HCT116 (cell line): ENCODE measurements at regions not wholly inside any gene's neighbourhood (a gene's known extent, or its start where the extent isn't known, plus 50 kb on each side); places are given as distances from the start of the nearest gene placed in this dataset.

Experiments used
- CTCF ChIP-seq, 3 experiments: fragments of 200-600 bp in 1 of 3; sonication (generic) in 1 of 3; IDR thresholded peaks in 2 of 3; conservative IDR thresholded peaks in 1 of 3; 2 replicates each; pipeline ENCODE4 v1.5.1; 2012 to 2017; ENCODE audit warnings: low read depth in 2 of 3, low read length in 2 of 3, antibody characterized with exemption in 1 of 3, borderline replicate concordance in 1 of 3, control low read depth in 1 of 3, mild to moderate bottlenecking in 1 of 3, mixed read lengths in 1 of 3, mixed run types in 1 of 3, moderate library complexity in 1 of 3; ENCODE audit not compliant: insufficient read depth in 1 of 3
- EZH2 ChIP-seq: fragments of 200-600 bp; sonication (generic); IDR thresholded peaks from 2 replicates; pipeline ENCODE4 v1.6.1; 2017; ENCODE audit warnings: antibody characterized with exemption, mixed run types
- EZH2phosphoT487 ChIP-seq: fragments of 200-600 bp; IDR thresholded peaks from 2 replicates; pipeline ENCODE4 v1.6.1; 2018; ENCODE audit warnings: antibody characterized with exemption, borderline replicate concordance
- POLR2A ChIP-seq: IDR thresholded peaks from 2 replicates; pipeline ENCODE4 v1.7.0; 2011; ENCODE audit warnings: borderline replicate concordance; ENCODE audit not compliant: insufficient read depth, insufficient read length; ENCODE audit errors: extremely low read depth
- RAD21 ChIP-seq: IDR thresholded peaks from 2 replicates; pipeline ENCODE4 v1.6.1; 2012; ENCODE audit warnings: low read depth, mild to moderate bottlenecking
- SP1 ChIP-seq: IDR thresholded peaks from 2 replicates; pipeline ENCODE4 v1.6.1; 2012; ENCODE audit warnings: low read depth
- TCF7L2 ChIP-seq: IDR thresholded peaks from 2 replicates; pipeline ENCODE4 v1.7.0; 2011; ENCODE audit warnings: borderline replicate concordance, inconsistent platforms; ENCODE audit not compliant: insufficient read depth, insufficient read length; ENCODE audit errors: extremely low read depth
- TF ChIP-seq, protein P1 (sequence below): IDR thresholded peaks from 2 replicates; pipeline ENCODE4 v1.6.1; 2012

GRCh38 chr13:59363313-59363712 is 800.4 kb downstream of the DIAPH3 start:
- no peak for TF ChIP-seq CTCF (IDR thresholded peaks at IDR 0.05 in 2 of 3, conservative IDR thresholded peaks at IDR 0.05 in 1 of 3; ENCODE audit: borderline replicate concordance in 1 of 3, insufficient read depth in 1 of 3, low read depth in 2 of 3, low read length in 2 of 3)
- TF ChIP-seq, protein P1, sequence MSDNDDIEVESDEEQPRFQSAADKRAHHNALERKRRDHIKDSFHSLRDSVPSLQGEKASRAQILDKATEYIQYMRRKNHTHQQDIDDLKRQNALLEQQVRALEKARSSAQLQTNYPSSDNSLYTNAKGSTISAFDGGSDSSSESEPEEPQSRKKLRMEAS = no peak
- no peak for TF ChIP-seq RAD21
- TF ChIP-seq EZH2phosphoT487 = no peak
- TF ChIP-seq SP1 = no peak
- TF ChIP-seq POLR2A = no peak
- TF ChIP-seq TCF7L2 = no peak
- TF ChIP-seq EZH2 = no peak
